H1 (cell line): ENCODE measurements at regions not wholly inside any gene's neighbourhood (a gene's known extent, or its start where the extent isn't known, plus 50 kb on each side); places are given as distances from the start of the nearest gene placed in this dataset.

Source experiments
- small RNA-seq: library from polyadenylated mRNA; stranded (forward); fragments of <200 nt; extraction: miRNeasy Mini kit (QIAGEN cat#:217004); gene quantifications from one replicate; pipeline ENCODE3, GENCODE V24; 2013; ENCODE audit not compliant: insufficient read depth

Small RNA genes in the stretch of these regions (small RNA-seq; reads per million reads assigned to genes)
- 0.69 reads per million for gene RNA5SP29
